SK-N-MC (cell line): ENCODE measurements at regions not wholly inside any gene's neighbourhood (a gene's known extent, or its start where the extent isn't known, plus 50 kb on each side); places are given as distances from the start of the nearest gene placed in this dataset.

Source experiments
- EZH2 ChIP-seq: fragments of 200-600 bp; sonication (generic); IDR thresholded peaks from one replicate; pipeline ENCODE4 v1.6.1; 2017; ENCODE audit warnings: antibody characterized with exemption
- FOXP2 ChIP-seq: optimal IDR thresholded peaks from 2 replicates; pipeline ENCODE3; 2011; ENCODE audit warnings: mild to moderate bottlenecking, moderate library complexity; ENCODE audit not compliant: insufficient read depth; ENCODE audit errors: extremely low read length, control extremely low read depth
- POLR2AphosphoS5 ChIP-seq: IDR thresholded peaks from 2 replicates; pipeline ENCODE4 v1.6.1; 2012; ENCODE audit warnings: mild to moderate bottlenecking, low read depth, low read length, borderline replicate concordance

DNA sequence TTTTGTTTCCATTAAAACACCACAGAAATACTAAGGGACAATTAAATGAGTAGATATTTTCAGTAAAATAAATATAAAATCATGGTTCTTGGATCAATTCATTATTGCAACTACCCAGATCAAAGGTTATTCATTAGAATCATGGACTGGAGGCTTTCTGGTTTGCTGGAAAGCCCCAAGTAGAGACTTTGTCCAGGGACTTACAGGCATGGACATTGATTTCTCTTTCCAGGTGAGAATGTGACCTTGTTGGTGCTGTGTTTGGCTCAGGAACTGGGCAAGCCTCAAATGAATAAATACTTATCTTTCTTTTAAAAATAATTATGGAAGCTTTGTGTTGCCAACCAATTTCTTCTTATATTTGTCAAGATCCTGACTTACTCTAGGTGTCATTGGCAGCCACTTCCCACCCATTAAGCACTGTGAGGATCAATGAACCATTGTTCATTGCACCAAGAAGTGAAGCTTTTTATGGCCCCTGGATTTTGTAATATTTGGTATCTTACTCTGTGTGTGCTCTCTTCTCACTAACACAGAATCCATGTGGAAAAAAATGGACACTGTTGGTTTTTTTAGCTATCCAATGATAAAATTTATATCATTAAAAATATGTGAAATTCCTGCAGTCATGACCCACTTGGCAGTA lies 205.8 kb upstream of the NRXN1 start:
- TF ChIP-seq EZH2 (no peak), POLR2AphosphoS5 (no peak), FOXP2 (no peak)
